ENCODE measurements at regions not wholly inside any gene's neighbourhood (a gene's known extent, or its start where the extent isn't known, plus 50 kb on each side); places are given as distances from the start of the nearest gene placed in this dataset.

DNA sequence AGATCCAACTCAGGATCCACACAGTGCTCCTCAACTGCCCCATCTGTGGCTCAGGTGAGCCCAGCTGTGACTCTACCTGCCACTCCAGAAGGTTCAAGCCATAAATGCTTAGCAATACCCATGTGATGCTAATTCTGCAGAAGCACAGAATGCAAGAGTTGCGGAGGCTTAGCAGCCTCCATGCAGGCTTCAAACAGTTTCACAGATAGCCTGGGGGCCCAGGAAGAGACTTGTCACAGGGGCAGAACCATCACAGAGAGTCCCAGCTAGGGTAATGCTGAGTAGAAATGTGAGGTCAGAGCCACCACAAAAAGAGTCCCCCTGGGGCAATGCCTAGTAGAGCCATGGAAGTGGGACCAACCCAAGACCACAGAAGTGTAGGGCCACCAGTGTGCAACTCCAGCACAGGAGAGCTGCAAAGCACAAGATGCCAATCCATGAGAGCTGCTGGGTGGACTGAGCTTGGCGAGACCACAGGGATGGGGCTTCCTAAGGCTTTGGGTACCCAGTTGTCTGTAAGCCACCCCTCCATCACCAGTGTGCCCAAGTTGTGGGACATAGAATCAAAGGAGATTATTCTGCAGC lies 283.9 kb downstream of the UBE3D start:
- no peaks in the 10 kb centered on the region for H3K4me1 ChIP-seq
- no peaks in the 10 kb centered on the region for H3K9me3 ChIP-seq
- ATAC-seq = no peak
- H3K36me3 ChIP-seq (ENCODE audit: insufficient read depth in 1 of 2, low read depth in 1 of 2) = no peaks in the 10 kb centered on the region
- H3K27me3 ChIP-seq (ENCODE audit: insufficient read depth in 3 of 3, low read length in 2 of 3) = no peaks in the 10 kb centered on the region
- H3K4me3 ChIP-seq = no peak overlapping the region
- DNase-seq = no peak
- intact Hi-C loops (cut with DNase I) = no loop called here
- 86 to 95% (median 92%) methylated on average over 2 of the region's 2 CpGs for WGBS, 3 donors
- TF ChIP-seq, protein P1, sequence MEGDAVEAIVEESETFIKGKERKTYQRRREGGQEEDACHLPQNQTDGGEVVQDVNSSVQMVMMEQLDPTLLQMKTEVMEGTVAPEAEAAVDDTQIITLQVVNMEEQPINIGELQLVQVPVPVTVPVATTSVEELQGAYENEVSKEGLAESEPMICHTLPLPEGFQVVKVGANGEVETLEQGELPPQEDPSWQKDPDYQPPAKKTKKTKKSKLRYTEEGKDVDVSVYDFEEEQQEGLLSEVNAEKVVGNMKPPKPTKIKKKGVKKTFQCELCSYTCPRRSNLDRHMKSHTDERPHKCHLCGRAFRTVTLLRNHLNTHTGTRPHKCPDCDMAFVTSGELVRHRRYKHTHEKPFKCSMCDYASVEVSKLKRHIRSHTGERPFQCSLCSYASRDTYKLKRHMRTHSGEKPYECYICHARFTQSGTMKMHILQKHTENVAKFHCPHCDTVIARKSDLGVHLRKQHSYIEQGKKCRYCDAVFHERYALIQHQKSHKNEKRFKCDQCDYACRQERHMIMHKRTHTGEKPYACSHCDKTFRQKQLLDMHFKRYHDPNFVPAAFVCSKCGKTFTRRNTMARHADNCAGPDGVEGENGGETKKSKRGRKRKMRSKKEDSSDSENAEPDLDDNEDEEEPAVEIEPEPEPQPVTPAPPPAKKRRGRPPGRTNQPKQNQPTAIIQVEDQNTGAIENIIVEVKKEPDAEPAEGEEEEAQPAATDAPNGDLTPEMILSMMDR (IDR thresholded peaks at IDR 0.05) = no peak
- H3K27ac ChIP-seq = no peak overlapping the region

DNA sequence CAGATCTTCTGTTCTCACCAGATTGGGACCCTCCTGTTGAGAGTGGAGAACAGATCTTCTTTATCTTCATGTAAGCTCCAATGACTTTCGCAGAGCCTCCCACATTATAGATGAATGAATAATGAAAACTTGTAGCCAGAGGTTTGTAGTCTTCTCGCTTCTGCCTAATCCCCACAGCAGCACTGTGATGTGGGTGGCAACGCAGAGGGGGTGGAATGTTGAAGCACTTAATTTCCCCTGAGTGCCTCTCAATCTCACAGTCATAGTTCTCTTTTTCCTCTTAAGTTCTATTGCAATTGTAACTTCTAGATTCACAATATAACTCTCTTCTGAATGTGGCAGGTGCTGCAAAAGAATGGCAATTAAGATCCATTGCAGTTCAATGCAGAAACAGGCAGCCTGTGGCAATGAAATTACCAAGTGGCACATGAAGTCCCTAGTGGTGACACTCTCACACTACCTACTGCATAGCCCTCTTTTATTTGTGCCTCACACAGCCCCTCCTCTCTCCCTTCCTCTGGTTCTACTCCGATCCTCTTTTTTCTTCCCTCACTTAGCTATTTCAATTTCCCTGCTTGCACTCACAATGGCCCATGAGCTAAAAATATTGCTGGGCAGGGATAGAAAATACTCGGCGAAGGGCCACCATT lies 281.9 kb downstream of the UBE3D start:
- TF ChIP-seq, protein P1 (IDR thresholded peaks at IDR 0.05) = no peak
- no peaks in the 10 kb centered on the region for H3K27me3 ChIP-seq (ENCODE audit: insufficient read depth in 3 of 3, low read length in 2 of 3)
- H3K36me3 ChIP-seq (ENCODE audit: insufficient read depth in 1 of 2, low read depth in 1 of 2) = no peaks in the 10 kb centered on the region
- H3K4me1 ChIP-seq = no peaks in the 10 kb centered on the region
- no peak overlapping the region for H3K27ac ChIP-seq
- no peak overlapping the region for H3K4me3 ChIP-seq
- intact Hi-C loops (cut with DNase I) = no loop called here
- H3K9me3 ChIP-seq = no peaks in the 10 kb centered on the region
- no peak for DNase-seq
- 51 to 67% (median 57%) methylated on average over 6 of the region's 6 CpGs for WGBS, 3 donors
- no peak for ATAC-seq

DNA sequence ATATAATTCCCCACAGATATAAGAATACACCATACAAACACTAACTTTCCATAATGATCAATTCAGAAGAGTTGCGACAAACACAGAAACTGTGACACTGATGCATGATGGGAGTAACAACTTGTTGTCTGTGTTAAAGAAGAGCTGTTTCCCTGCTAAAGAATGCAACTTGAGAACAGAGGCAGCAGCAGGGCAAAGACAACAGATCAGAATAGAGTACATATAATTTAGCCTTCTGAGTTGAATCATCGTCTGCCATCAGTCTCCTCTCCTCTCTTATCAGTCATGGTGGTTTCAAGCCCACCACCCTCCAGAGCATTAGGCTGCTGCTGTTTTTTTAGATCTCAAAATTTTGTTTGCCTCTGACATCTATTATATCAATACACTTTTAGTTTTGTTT lies 280.4 kb downstream of the UBE3D start:
- intact Hi-C loops (cut with DNase I) = no loop called here
- Histone ChIP-seq H3K27me3 (ENCODE audit: insufficient read depth in 3 of 3, low read length in 2 of 3) (no peaks in the 10 kb centered on the region), H3K27ac (no peak overlapping the region), H3K4me3 (no peak overlapping the region), H3K36me3 (ENCODE audit: insufficient read depth in 1 of 2, low read depth in 1 of 2) (no peaks in the 10 kb centered on the region), H3K4me1 (no peaks in the 10 kb centered on the region), H3K9me3 (no peaks in the 10 kb centered on the region)
- TF ChIP-seq, protein P1 (IDR thresholded peaks at IDR 0.05) = no peak
- WGBS, 3 donors = 67 to 77% (median 75%) methylated on average over 2 of the region's 2 CpGs
- DNase-seq (no peak), ATAC-seq (no peak)

DNA sequence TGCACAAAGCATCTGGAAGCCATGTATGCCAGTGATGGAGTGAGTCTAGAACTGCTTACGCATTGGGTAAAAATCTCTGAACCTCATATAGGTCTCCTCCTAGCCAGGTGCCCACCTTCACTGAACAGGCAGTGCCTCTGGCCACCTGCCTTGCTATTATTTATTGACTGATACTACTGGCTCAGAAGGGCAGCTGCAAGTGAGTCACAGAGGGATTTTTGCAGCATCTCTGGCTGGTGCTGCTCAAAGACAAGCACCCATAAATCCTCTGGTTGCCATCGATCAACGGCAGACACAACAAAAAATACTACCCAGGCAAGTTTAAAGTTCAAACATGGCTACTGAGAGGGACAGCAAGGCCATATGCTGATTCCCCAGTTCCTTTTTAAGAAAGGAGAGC lies 279.4 kb downstream of the UBE3D start:
- Histone ChIP-seq H3K27me3 (ENCODE audit: insufficient read depth in 3 of 3, low read length in 2 of 3) (no peaks in the 10 kb centered on the region), H3K9me3 (no peaks in the 10 kb centered on the region), H3K4me1 (no peaks in the 10 kb centered on the region), H3K36me3 (ENCODE audit: insufficient read depth in 1 of 2, low read depth in 1 of 2) (no peaks in the 10 kb centered on the region), H3K4me3 (no peak overlapping the region), H3K27ac (no peak overlapping the region)
- intact Hi-C loops (cut with DNase I) = no loop called here
- DNase-seq (no peak), ATAC-seq (no peak)
- 39 to 52% (median 47%) methylated on average over 3 of the region's 3 CpGs for WGBS, 3 donors
- TF ChIP-seq, protein P1 (IDR thresholded peaks at IDR 0.05) = no peak

DNA sequence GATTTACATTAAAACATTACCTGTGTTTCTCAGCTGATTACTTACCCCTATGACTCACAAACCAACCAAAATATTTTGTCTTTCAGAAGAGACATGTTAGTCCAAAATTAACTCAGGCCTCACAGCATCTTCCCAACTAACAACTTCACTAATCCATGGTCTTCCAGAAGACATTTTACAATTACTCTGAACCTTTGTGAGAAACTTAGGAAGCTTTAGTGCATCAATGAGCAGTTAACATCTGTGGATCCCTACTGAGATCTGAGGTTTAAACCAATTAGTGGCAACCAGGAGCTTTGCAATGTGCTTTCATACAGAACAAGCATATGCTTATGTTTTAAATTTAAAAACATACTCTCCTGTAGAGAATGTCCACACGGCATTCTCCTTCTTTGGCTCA lies 269.7 kb downstream of the UBE3D start:
- H3K27ac ChIP-seq = no peak overlapping the region
- H3K27me3 ChIP-seq (ENCODE audit: insufficient read depth in 3 of 3, low read length in 2 of 3) = no peaks in the 10 kb centered on the region
- 45 to 62% (median 58%) methylated on average over 1 of the region's 1 CpG for WGBS, 3 donors
- peaks cover 8% of the 10 kb centered on the region for H3K9me3 ChIP-seq
- intact Hi-C loops (cut with DNase I) = no loop called here
- no peak overlapping the region for H3K4me3 ChIP-seq
- H3K36me3 ChIP-seq (ENCODE audit: insufficient read depth in 1 of 2, low read depth in 1 of 2) = no peaks in the 10 kb centered on the region
- ATAC-seq (no peak), DNase-seq (no peak)
- TF ChIP-seq, protein P1 (IDR thresholded peaks at IDR 0.05) = no peak
- no peaks in the 10 kb centered on the region for H3K4me1 ChIP-seq

All from psoas muscle (tissue), 7 donors.